ENCODE measurements at regions not wholly inside any gene's neighbourhood (a gene's known extent, or its start where the extent isn't known, plus 50 kb on each side); places are given as distances from the start of the nearest gene placed in this dataset.

DNA sequence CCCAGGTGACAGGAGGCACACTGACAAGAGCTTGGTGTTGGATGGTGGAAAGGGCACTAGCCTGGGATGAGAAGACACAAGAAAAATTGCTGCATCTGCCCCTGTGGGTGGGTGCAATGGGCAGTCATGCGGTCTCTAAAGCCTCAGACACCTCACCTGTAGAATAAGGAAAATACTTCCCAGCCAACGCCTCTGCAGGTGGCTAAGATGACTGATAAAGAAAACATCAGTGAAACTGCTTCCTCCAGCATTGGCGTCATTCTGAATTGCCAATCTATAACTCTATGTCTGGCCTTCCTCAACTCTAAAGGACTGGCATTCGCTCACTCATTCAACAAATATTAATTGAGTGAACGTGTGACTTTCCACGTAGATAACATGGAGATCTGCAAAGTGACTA, 100.4 kb upstream of the F3 start:
- TF ChIP-seq, protein P1, sequence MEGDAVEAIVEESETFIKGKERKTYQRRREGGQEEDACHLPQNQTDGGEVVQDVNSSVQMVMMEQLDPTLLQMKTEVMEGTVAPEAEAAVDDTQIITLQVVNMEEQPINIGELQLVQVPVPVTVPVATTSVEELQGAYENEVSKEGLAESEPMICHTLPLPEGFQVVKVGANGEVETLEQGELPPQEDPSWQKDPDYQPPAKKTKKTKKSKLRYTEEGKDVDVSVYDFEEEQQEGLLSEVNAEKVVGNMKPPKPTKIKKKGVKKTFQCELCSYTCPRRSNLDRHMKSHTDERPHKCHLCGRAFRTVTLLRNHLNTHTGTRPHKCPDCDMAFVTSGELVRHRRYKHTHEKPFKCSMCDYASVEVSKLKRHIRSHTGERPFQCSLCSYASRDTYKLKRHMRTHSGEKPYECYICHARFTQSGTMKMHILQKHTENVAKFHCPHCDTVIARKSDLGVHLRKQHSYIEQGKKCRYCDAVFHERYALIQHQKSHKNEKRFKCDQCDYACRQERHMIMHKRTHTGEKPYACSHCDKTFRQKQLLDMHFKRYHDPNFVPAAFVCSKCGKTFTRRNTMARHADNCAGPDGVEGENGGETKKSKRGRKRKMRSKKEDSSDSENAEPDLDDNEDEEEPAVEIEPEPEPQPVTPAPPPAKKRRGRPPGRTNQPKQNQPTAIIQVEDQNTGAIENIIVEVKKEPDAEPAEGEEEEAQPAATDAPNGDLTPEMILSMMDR (IDR thresholded peaks at IDR 0.05): no peak
- no peak for TF ChIP-seq POLR2A (IDR thresholded peaks at IDR 0.05)
